GM18508 (cell line): ENCODE measurements at regions not wholly inside any gene's neighbourhood (a gene's known extent, or its start where the extent isn't known, plus 50 kb on each side); places are given as distances from the start of the nearest gene placed in this dataset.

ENCODE experiments used
- ATAC-seq: cut with Tn5 transposase; IDR thresholded peaks from one replicate; pipeline ENCODE4 v1.9.1; 2021; ENCODE audit warnings: moderate number of reproducible peaks; ENCODE audit not compliant: insufficient read depth, unreplicated experiment

DNA sequence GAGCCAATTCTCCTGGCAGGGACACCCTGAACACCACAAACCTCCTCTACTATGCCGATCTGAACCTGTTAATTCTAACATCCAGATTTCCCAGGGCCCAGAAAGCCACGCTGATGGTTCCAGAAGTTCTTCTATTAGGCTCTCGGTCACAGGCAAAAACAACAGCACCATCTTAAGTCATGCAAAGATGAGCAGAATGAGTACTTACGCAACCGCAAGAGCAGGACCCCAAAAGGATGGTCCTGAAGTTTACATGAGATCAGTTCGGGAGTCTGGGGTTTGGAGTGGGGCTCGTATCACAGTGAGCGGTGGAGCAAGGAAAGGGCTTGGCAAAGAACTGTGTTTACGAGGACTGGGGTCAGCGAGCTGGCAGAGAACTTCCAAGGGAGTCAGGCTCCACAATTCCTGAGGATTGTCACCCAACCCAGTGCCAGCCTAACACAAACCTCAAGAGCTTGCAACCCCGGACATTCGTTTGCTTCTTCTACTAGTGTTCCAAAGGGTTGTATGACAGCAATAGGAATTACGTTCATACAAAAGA, 532.6 kb downstream of the TNS3 start:
- no peak for ATAC-seq

DNA sequence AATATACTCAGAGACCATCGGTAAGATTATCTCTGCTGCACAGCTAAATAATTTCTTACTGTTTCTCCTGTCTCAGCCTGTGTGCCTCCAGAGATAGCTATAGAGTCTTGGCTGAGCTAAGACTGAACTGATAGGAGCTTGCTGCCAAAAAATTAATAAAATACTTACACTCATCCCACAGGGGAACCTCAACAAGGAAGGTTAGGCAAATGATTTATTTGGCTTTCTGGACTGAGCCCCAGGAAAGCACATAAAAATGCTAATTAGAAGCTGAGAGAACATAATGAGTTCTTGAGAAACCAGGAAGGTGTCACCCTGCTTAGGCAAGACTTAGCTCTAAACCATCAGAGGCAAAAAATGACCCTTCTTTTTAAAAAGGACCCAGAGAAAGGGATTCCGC, 534.5 kb downstream of the TNS3 start:
- ATAC-seq: no peak

- no peak for ATAC-seq
Measured at GRCh38 chr7:47046949-47047348, 535.0 kb downstream of the TNS3 start.

- no peak for ATAC-seq
Measured at GRCh38 chr7:47045207-47046051, 536.5 kb downstream of the TNS3 start.

DNA sequence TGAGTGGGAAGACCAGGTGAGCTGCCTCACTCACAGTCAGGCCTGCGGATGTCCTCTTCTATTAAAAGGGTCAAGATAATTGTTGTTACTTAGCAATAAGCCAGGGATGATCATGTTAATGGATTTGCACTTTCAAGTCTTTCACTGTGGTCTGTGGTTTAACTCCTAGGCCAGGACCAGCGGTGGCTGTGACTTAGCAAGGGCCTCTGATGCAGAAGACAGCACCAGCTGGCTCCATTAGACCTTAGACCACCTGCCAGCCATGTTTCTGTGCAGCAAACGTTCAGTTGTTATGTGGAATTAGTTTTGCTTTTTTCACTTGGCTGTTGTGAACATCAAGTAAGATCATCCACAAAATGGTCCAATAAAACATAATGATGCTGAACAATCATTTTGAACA, 537.3 kb downstream of the TNS3 start:
- no peak for ATAC-seq

DNA sequence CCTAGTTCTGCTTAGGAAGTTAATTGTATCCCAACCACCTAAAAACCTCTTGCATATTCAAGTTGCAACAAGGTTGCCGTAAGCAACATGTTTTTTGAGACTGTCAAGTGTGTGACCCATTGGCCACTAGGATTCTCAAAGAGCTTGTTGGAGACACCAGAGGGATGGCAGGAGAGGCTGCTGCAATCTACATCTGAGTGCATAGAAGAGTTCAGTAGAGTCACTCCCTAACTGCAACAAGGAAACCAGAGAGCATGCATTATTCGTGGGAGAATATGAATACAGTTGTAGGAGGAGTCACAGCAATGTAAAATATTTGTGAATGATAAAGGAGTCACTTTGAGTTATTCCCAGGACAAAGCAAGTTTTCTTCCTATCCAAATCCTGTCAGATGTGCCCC, 538.6 kb downstream of the TNS3 start:
- no peak for ATAC-seq

GRCh38 chr7:47042669-47043068, 539.2 kb downstream of the TNS3 start:
- ATAC-seq: no peak

GRCh38 chr7:47040795-47041347, 541.0 kb downstream of the TNS3 start:
- ATAC-seq: no peak

DNA sequence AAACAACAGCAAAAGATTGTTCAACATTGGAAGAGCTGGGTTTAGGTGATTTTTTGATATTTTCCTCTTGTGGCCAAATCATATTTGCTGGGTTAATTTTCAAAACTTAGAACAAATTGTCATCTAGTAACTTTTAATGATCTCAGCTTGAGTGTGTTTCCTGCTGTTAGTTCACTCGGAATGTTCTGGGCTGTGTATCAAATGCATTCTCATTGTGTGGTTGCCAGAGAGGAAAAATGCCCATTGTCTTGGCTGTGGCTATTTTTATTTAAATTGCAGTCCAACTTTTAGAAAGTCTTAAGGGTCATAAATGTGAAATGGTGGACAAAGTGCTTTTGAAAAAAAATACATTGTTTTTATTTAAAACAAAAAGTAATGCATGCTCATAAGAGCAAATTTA, 542.0 kb downstream of the TNS3 start:
- no peak for ATAC-seq

- no peak for ATAC-seq
Measured at GRCh38 chr7:47039089-47039648, 542.7 kb downstream of the TNS3 start.

DNA sequence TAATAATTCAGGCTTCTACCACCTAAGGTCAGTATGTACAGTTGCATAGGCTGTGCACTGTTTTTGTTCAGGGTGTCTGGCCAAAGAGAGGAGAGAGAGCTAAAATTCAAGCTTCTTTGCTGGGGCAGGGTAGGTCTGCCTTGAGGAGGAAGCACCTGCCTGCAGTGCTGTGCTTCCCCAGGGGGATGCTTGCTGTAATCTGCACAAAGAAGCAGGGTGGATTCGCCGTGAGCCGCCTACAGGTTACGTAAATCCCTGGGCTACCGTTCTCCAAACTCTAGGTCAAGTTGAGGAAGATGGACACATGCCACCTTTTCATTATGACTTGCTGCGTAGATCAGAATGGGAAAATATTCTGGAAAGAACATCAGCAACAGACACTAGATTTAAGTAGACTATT, 543.3 kb downstream of the TNS3 start:
- ATAC-seq: no peak

- ATAC-seq: no peak
Measured at GRCh38 chr7:47037607-47038006, 544.3 kb downstream of the TNS3 start.

- no peak for ATAC-seq
Measured at GRCh38 chr7:47036909-47037308, 545.0 kb downstream of the TNS3 start.

- no peak for ATAC-seq
Measured at GRCh38 chr7:47035522-47035921, 546.4 kb downstream of the TNS3 start.

DNA sequence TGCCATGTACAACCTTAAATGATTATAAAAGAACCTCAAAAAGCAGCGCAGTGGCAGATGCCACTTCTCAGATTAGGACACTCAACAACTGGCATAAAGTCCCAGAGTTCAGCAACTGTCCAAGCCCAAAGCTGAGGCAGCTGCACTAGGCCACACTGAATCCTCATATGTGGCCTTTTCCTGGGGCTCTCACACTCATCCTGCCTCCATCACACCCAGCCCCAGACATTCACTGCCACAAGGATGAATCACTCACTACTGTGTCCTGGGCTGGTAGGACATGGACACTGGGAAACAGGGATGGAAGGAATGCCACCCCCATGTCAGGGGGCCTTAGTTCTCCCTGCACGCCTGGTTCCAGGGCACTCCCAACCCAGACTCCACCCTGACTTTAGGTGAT, 547.7 kb downstream of the TNS3 start:
- no peak for ATAC-seq

GRCh38 chr7:47032536-47032908, 549.4 kb downstream of the TNS3 start:
- no peak for ATAC-seq

DNA sequence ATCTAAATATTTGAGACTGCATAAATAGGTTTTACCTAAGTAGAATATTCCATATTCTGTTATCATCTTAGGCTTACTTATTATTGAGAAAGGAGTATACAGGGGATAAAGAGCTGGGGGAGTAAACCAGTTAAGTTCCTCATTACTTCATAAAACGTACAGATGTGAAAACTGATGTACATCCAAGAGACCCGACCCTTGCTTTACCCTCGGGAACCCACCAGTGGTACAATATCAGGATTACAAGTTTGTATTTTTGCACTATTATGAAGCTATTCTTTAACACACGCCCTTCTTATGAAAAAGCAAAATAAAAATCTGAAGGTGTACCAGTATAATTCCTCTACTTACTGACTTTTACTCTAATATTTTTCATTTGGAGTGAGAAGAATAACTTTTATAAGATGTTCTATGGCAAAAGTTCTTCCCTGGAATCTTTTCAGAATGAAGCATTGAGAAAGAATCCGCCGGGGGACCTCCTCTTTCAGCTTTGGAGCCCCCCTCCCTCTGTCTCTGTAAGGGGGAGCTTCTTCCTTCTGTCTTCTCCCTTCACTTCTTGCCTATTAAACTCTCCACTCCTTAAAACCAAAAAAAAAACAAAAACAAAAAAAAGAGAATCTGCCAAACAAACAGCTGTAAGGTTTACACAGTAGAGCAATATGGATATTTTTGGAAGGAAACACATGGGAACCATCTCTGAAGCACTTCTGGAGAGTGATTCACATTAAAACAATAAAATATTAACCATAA, 550.0 kb downstream of the TNS3 start:
- no peak for ATAC-seq

GRCh38 chr7:47028284-47028683, 553.6 kb downstream of the TNS3 start:
- no peak for ATAC-seq

DNA sequence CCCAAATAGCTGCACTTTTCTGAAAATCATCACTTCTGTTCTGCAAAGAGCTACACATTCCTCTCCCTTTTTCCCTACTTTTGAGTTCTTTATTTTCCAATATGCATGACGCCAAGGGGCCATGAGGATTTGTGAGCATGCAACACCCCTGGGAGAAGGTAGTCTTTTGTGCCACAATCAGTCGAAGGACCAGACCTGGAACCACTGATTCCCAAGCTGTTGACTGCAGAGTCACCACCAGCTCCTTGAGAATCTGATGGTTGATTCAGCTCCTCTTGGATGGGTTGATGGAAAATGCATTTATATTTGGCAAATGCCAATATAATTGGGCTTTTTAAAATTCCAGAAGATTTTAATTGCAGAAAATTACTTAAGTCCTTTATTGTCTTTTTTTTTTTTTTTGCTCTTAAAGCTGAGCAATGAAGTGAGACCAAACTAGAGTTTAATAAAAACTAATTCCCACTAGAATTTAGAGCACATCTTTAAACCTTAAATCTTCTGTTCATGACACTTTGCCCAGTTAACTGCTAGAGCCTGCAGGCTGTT, 554.1 kb downstream of the TNS3 start:
- no peak for ATAC-seq

DNA sequence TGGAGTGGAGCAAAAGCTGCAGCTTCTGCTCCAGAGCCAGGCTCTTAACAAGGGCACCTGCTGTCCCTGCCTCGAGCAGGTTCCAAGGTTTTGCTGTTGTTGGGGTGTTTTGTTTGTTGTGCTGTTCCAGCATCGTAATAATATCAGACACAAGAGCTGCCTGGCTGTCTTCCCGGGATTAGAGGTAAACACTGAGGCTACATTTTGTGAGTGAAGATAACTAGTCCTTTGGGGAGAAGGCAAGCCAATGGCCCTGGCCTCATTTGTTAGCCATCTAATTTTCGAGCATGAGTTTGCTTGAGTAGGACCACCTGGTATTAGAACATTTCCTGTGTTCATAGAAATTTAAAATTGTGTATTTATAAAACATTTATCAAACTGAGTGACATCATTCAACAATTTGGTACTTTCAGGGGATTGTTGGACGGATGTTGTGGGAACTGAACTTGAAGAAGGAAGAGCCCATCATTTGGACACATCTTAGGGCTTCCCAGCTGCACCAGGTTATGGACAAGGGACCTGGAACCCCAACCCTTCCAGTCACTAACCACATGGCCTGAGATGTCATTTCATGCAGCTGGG, 555.0 kb downstream of the TNS3 start:
- ATAC-seq: no peak
